ENCODE measurements at regions not wholly inside any gene's neighbourhood (a gene's known extent, or its start where the extent isn't known, plus 50 kb on each side); places are given as distances from the start of the nearest gene placed in this dataset.
"Not testable (repeated sequence)": the region's sequence is repeated elsewhere in the genome, so short reads cannot be mapped to it uniquely, and the experiment has no call there.

DNA sequence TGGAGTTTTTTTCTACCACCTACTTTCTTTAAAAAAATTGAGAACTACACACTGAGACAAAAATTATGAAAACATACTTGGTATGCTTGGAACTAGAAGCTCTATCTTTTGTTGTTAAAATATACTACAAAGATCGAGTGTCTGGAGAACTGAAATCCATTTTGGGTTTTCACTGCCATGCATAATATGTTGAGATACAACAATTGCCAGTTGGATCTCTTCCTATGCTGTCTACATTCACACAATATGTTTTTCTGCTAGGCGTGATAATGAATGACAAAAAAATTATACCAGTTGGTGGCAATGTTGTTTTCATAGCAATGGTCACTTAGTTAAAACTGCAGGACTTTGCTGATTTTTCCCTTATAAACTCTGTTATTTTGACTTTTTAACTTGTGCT is 605.4 kb upstream of the LCORL start:
- no peak overlapping the region for H3K27ac ChIP-seq (ENCODE audit: low read depth, low read length)
- ChIA-PET POLR2A (ENCODE audit: partially characterized antibody) (no interaction called here), CTCF (ENCODE audit: partially characterized antibody) (no interaction called here)
- no peaks in the 10 kb centered on the region for H3K4me1 Mint-ChIP-seq
- no peak overlapping the region for H3K27ac Mint-ChIP-seq
- H3K36me3 ChIP-seq (ENCODE audit: insufficient read depth, low read length), result no peaks in the 10 kb centered on the region
- H3K9me3 ChIP-seq (ENCODE audit: control insufficient read depth in 1 of 2, low read length in 2 of 2), result no peaks in the 10 kb centered on the region
- DNase-seq, result no peak
- H3K9me3 Mint-ChIP-seq, result peaks cover 0 to 2% (median 0%) of the 10 kb centered on the region in 8 donors
- H3K4me3 ChIP-seq (ENCODE audit: low read length in 2 of 2), result no peak overlapping the region
- no peaks in the 10 kb centered on the region for H3K27me3 ChIP-seq (ENCODE audit: insufficient read depth, low read length)
- H3K4me1 ChIP-seq (ENCODE audit: insufficient read depth, low read length), result no peaks in the 10 kb centered on the region
- H3K36me3 Mint-ChIP-seq, result no peaks in the 10 kb centered on the region
- intact Hi-C loops (cut with micrococcal nuclease), result no loop called here
- no peak overlapping the region for H3K4me3 Mint-ChIP-seq
- H3K27me3 Mint-ChIP-seq, result peaks cover 0 to 4% of the 10 kb centered on the region in 2 donors

- no peak for DNase-seq
- H3K4me1 Mint-ChIP-seq, result no peaks in the 10 kb centered on the region
- ChIA-PET CTCF (ENCODE audit: partially characterized antibody) (no interaction called here), POLR2A (ENCODE audit: partially characterized antibody) (no interaction called here)
- no peak overlapping the region for H3K4me3 Mint-ChIP-seq
- Histone ChIP-seq H3K36me3 (ENCODE audit: insufficient read depth, low read length) (no peaks in the 10 kb centered on the region), H3K4me3 (ENCODE audit: low read length in 2 of 2) (no peak overlapping the region), H3K4me1 (ENCODE audit: insufficient read depth, low read length) (no peaks in the 10 kb centered on the region), H3K27me3 (ENCODE audit: insufficient read depth, low read length) (no peaks in the 10 kb centered on the region), H3K27ac (ENCODE audit: low read depth, low read length) (no peak overlapping the region), H3K9me3 (ENCODE audit: control insufficient read depth in 1 of 2, low read length in 2 of 2) (no peaks in the 10 kb centered on the region)
- H3K9me3 Mint-ChIP-seq, result peaks cover 0 to 2% (median 0%) of the 10 kb centered on the region in 8 donors
- H3K27me3 Mint-ChIP-seq, result peaks cover 0 to 4% of the 10 kb centered on the region in 2 donors
- H3K27ac Mint-ChIP-seq, result no peak overlapping the region
- intact Hi-C loops (cut with micrococcal nuclease), result no loop called here
- H3K36me3 Mint-ChIP-seq, result no peaks in the 10 kb centered on the region
These were observed 604.8 kb upstream of the LCORL start for GRCh38 chr4:18626366-18626765.

DNA sequence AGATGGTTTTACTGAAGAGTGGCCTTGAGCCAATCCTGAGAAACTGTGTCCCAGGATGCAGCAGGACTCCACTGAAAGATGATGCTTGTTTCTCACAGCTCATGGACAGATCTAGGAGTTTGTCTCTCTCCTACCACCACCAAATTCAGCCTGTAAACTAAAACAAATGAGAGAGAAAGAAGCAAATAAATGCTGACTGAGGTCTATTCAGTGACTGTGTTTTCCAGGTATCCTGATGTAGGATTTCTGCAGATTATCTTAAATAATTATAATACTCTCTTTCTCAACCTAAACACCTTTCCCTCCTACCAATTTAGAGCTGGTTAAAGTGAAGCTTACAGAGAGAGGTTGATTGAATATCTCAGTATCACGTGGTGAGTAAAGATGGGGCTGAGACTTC is 599.6 kb upstream of the LCORL start:
- no peak overlapping the region for H3K4me3 ChIP-seq (ENCODE audit: low read length in 2 of 2)
- Mint-ChIP-seq H3K4me3 (no peak overlapping the region), H3K9me3 (peaks cover 0 to 2% (median 0%) of the 10 kb centered on the region in 8 donors), H3K4me1 (no peaks in the 10 kb centered on the region), H3K27me3 (peaks cover 0 to 10% of the 10 kb centered on the region in 2 donors), H3K27ac (no peak overlapping the region), H3K36me3 (no peaks in the 10 kb centered on the region)
- no peaks in the 10 kb centered on the region for H3K27me3 ChIP-seq (ENCODE audit: insufficient read depth, low read length)
- ChIA-PET CTCF (ENCODE audit: partially characterized antibody) (no interaction called here), POLR2A (ENCODE audit: partially characterized antibody) (no interaction called here)
- intact Hi-C loops (cut with micrococcal nuclease), result no loop called here
- H3K4me1 ChIP-seq (ENCODE audit: insufficient read depth, low read length), result no peaks in the 10 kb centered on the region
- no peak for DNase-seq
- no peak overlapping the region for H3K27ac ChIP-seq (ENCODE audit: low read depth, low read length)
- no peaks in the 10 kb centered on the region for H3K9me3 ChIP-seq (ENCODE audit: control insufficient read depth in 1 of 2, low read length in 2 of 2)
- H3K36me3 ChIP-seq (ENCODE audit: insufficient read depth, low read length), result no peaks in the 10 kb centered on the region

GRCh38 chr4:18616720-18617119 is 595.2 kb upstream of the LCORL start:
- peaks cover 0 to 6% of the 10 kb centered on the region in 2 donors for H3K27me3 Mint-ChIP-seq
- no peaks in the 10 kb centered on the region for H3K4me1 Mint-ChIP-seq
- H3K9me3 Mint-ChIP-seq, result peaks cover 0 to 4% (median 0%) of the 10 kb centered on the region in 8 donors
- Histone ChIP-seq H3K4me3 (ENCODE audit: low read length in 2 of 2) (no peak overlapping the region), H3K27ac (ENCODE audit: low read depth, low read length) (no peak overlapping the region), H3K9me3 (ENCODE audit: control insufficient read depth in 1 of 2, low read length in 2 of 2) (no peaks in the 10 kb centered on the region), H3K36me3 (ENCODE audit: insufficient read depth, low read length) (no peaks in the 10 kb centered on the region), H3K4me1 (ENCODE audit: insufficient read depth, low read length) (no peaks in the 10 kb centered on the region), H3K27me3 (ENCODE audit: insufficient read depth, low read length) (no peaks in the 10 kb centered on the region)
- ChIA-PET CTCF (ENCODE audit: partially characterized antibody) (interaction anchor here (1.0 to 2.2 kb wide), 2 partner anchors 22 to 24 kb away, joined by 3 to 7 read pairs; no protein-coding TSS in a partner anchor), POLR2A (ENCODE audit: partially characterized antibody) (no interaction called here)
- no peaks in the 10 kb centered on the region for H3K36me3 Mint-ChIP-seq
- no peak for DNase-seq
- intact Hi-C loops (cut with micrococcal nuclease), result no loop called here
- H3K4me3 Mint-ChIP-seq, result no peak overlapping the region
- no peak overlapping the region for H3K27ac Mint-ChIP-seq

DNA sequence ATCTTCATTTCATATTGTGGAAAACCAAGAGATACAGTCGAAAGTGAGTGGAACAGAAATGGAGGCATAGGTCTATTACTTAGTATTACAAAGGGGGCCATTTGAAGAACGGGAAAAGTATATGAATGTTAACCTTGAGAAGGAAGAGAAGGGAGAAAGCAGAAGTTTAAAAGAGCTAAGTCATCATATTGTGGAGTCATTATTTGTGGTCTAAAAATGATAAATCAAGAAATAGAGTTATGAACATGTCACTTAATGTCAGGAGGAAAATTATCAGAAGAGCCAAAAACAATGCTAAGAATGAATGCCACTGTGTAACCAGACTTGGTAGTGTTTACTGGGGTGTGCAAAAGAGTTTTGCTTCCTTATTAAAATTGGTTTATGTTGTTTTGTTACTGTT is 589.5 kb upstream of the LCORL start:
- H3K4me3 Mint-ChIP-seq, result no peak overlapping the region
- Histone ChIP-seq H3K27ac (ENCODE audit: low read depth, low read length) (no peak overlapping the region), H3K4me3 (ENCODE audit: low read length in 2 of 2) (no peak overlapping the region), H3K27me3 (ENCODE audit: insufficient read depth, low read length) (no peaks in the 10 kb centered on the region), H3K4me1 (ENCODE audit: insufficient read depth, low read length) (no peaks in the 10 kb centered on the region), H3K36me3 (ENCODE audit: insufficient read depth, low read length) (no peaks in the 10 kb centered on the region), H3K9me3 (ENCODE audit: control insufficient read depth in 1 of 2, low read length in 2 of 2) (no peaks in the 10 kb centered on the region)
- H3K9me3 Mint-ChIP-seq, result peaks cover 0 to 10% (median 3%) of the 10 kb centered on the region in 8 donors
- intact Hi-C loops (cut with micrococcal nuclease), result no loop called here
- H3K27ac Mint-ChIP-seq, result peak overlapping the region in 1 of 7 donors; percentile 15
- H3K4me1 Mint-ChIP-seq, result peaks cover 0 to 2% (median 0%) of the 10 kb centered on the region in 4 donors
- no peak for DNase-seq
- CTCF ChIA-PET (ENCODE audit: partially characterized antibody), result no interaction called here
- peaks cover 8 to 10% of the 10 kb centered on the region in 2 donors for H3K27me3 Mint-ChIP-seq
- H3K36me3 Mint-ChIP-seq, result no peaks in the 10 kb centered on the region
- POLR2A ChIA-PET (ENCODE audit: partially characterized antibody), result no interaction called here

DNA sequence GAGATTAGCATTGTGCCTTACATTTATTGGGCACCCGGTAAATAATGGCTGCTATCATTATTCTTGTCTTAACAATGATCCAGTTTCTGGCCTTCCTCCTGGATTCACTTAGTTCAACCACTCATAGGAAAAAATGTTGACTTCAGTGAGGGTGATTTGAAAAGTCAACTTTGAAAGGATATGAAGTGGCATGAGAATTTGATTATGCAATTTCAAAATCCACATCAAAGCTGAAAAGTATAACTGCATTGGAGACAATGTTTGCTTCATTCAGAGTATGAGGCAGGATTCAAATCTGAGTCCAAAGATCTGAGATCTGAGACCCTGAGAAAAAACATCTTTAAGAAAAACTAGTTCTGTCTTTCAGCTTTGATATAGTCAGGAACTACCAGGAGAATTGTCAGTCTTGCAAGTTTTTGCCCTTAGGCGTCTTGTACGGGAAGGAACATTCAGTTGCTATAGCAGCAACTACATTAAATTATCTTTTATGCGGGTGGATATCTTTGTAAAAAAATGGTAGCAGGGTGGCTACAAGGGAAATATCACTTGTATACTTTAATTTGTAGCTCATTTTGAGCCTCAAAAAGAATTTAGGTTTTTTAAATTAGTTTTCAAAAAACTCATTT is 587.5 kb upstream of the LCORL start:
- H3K27ac ChIP-seq (ENCODE audit: low read depth, low read length), result no peak overlapping the region
- POLR2A ChIA-PET (ENCODE audit: partially characterized antibody), result no interaction called here
- H3K27ac Mint-ChIP-seq, result no peak overlapping the region
- DNase-seq, result no peak
- no peaks in the 10 kb centered on the region for H3K9me3 ChIP-seq (ENCODE audit: control insufficient read depth in 1 of 2, low read length in 2 of 2)
- H3K4me3 ChIP-seq (ENCODE audit: low read length in 2 of 2), result no peak overlapping the region
- intact Hi-C loops (cut with micrococcal nuclease), result no loop called here
- H3K4me1 Mint-ChIP-seq, result peaks cover 0 to 2% (median 0%) of the 10 kb centered on the region in 4 donors
- H3K4me3 Mint-ChIP-seq, result no peak overlapping the region
- CTCF ChIA-PET (ENCODE audit: partially characterized antibody), result no interaction called here
- no peaks in the 10 kb centered on the region for H3K36me3 Mint-ChIP-seq
- H3K27me3 ChIP-seq (ENCODE audit: insufficient read depth, low read length), result no peaks in the 10 kb centered on the region
- H3K27me3 Mint-ChIP-seq, result peaks cover 10 to 12% of the 10 kb centered on the region in 2 donors
- H3K4me1 ChIP-seq (ENCODE audit: insufficient read depth, low read length), result no peaks in the 10 kb centered on the region
- H3K36me3 ChIP-seq (ENCODE audit: insufficient read depth, low read length), result no peaks in the 10 kb centered on the region
- peaks cover 0 to 10% (median 4%) of the 10 kb centered on the region in 8 donors for H3K9me3 Mint-ChIP-seq

- CTCF ChIA-PET (ENCODE audit: partially characterized antibody); H3K4me3 ChIP-seq (ENCODE audit: low read length in 2 of 2); DNase-seq; intact Hi-C loops (cut with micrococcal nuclease); H3K9me3 ChIP-seq (ENCODE audit: control insufficient read depth in 1 of 2, low read length in 2 of 2); H3K9me3 Mint-ChIP-seq; POLR2A ChIA-PET (ENCODE audit: partially characterized antibody); H3K27ac ChIP-seq (ENCODE audit: low read depth, low read length); H3K36me3 Mint-ChIP-seq; H3K4me1 ChIP-seq (ENCODE audit: insufficient read depth, low read length); H3K27ac Mint-ChIP-seq; H3K27me3 ChIP-seq (ENCODE audit: insufficient read depth, low read length); H3K36me3 ChIP-seq (ENCODE audit: insufficient read depth, low read length); H3K4me3 Mint-ChIP-seq; H3K4me1 Mint-ChIP-seq: not testable (repeated sequence)
- peaks cover 12 to 15% of the 10 kb centered on the region in 2 donors for H3K27me3 Mint-ChIP-seq
These were observed 581.1 kb upstream of the LCORL start for GRCh38 chr4:18602610-18603009.

All from CD4-positive, alpha-beta memory T cell (primary cell).